ENCODE measurements at regions not wholly inside any gene's neighbourhood (a gene's known extent, or its start where the extent isn't known, plus 50 kb on each side); places are given as distances from the start of the nearest gene placed in this dataset.

DNA sequence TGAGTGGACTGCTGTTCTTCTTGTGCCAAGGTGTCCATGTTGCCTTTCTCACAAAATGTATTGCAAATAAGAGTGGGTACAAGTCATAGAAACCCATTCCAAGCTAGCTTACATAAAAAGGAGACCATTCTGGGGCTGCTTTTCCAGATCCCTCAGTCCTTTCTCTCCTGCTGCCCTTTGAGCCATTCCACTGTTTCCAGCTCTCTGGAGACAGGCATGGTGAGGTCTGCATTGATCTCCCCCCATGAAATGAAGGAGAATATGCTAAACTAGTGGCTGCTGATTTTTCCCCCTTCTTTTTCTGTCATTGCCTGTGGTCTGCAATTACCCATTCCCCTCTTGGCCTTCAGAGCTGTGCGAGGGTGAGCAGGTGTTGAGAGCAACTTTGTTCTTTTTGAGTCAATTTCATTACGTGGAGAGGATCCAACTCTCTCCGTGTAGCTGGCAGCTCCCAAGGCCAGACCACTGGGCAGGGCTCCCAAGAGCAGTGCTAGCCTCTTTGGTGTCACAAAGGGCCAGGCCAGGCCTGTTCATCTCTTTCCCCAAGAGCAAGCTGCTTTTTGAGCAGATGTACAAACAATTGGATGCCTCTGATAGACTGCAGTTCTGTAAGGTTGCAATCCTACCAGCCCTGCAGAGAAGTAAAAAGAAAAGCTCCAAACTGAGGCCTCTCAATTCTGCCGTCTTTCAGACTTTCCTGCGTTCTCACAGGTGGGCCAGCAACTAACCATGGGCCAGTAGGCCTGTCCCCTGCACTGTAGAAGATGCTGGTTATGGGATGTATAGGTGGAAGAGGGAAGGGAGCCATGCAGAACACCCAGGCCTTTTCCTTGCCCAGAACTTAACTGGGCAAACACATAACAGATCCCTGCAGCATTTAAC lies 96.1 kb upstream of the ARMC2 start:
- no peak for DNase-seq (ENCODE audit: low read depth)

DNA sequence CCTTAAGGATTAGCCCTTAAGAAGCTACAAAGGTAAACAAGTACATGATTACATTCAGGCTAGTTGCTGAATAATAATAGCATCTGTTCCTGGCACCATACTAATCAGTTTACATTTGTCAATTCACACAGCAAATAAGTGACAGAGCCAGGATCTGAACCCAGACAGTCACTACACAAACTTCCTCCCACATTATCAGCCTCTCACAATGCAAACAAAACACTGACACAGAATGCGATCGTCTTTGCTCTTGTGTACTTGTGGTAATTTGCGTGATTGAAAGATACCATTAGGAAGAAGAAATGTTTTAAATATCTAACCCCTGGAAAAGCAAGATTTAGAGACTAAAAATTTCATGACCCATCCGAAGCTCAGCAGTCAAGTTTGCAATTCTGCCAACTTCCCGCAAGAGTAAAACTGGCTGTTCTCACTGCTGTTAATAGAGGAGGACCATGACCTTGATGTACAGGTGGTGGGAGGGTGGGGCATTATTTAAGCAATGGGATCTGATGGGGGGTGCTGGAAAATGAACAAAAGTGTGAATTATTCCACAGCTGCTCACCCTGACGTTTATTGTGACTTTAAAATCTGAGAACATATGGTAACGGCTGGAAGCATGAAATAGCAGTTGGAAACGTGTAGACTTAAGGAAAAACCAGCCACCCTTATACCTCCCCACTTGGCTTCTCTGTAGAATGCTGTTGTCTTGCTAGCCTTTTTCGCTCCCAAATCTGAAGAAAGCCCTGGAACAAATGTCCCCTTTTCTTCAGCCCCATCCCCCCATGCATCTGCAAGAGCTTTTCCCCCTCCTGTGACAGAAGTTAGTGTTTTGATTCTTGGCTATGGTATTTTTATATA lies 95.3 kb upstream of the ARMC2 start:
- DNase-seq (ENCODE audit: low read depth), result no peak

DNA sequence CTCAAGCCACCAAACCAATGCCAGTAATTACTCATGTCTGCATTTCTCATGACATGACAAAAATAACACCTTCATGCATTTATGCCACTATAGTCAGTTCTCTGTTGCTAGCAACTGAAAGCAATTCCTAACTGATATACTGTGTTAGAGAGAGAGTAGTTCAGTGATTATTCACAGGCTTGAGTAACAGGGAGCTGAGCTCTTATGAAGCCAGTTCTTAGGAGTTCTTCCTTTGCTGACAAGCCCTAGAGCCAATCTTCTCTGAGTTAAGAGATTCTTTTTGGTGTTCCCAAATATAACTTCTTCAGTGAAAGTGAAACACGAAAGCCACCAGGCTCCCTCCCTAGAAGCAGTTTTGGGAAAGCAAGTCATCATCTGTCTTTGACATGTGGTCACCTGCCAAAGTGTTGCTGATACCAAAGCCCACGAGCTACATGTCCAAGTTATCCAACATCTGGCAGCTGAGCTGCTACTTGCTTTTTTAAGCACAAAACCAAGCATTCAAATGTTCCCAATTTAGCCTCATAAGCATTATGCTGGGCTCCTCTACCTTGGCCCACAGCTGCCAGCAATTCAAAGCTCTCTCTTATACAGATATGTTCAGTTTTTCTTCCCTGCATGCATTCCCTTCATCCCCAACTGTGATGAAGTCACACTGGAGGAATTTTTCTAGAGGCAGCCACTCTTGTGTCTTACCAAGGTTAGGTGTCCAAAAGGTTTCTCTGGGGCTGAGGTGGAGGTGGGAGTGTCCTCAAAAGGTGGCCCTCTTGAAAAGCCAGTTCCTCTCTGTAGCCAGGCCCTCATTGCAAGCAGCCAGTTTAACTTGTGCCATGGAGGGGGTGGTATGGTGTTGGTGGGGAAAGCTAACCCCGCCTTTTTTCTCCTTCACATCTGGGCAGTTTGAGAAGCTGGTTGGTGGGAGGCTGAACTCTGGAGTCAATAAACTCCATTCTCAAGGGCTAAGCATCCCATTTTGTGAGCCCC lies 92.7 kb upstream of the ARMC2 start:
- no peak for DNase-seq (ENCODE audit: low read depth)

DNA sequence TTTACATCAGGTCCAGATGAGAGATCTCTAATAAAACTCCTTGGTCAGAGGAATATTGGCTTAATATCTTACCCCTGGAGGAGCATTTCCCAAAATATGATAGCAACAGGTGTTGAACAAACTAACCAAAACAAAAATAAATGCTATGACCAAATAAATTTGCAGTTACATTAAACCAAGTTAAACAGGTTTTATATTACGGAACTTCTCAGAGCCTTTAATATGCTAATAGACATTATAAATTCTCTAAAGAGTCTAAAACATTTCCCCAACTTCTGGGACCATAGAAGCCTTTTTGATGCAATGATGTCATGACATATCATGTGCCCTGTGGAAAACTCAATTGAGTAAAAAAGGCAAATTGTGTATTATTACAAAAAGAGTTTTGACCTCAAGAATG lies 90.9 kb upstream of the ARMC2 start:
- no peak for DNase-seq (ENCODE audit: low read depth)

DNA sequence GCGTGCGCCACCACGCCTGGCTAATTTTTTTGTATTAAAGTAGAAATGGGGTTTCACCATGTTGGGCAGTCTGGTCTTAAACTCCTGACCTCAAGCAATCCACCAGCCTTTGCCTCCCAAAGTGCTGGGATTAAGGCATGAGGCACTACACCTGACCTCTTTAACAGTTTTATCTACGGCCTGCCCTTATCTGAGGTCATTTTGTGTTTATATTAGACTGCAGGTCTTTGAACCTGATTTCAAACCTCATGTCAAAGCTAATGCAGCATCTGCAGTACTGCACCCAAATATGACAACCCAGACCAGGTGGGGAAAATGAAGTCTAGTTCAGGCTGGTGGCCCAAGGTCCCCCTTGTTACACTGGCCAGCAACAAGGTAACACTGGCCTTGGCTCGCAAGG lies 89.3 kb upstream of the ARMC2 start:
- DNase-seq (ENCODE audit: low read depth), result no peak

DNA sequence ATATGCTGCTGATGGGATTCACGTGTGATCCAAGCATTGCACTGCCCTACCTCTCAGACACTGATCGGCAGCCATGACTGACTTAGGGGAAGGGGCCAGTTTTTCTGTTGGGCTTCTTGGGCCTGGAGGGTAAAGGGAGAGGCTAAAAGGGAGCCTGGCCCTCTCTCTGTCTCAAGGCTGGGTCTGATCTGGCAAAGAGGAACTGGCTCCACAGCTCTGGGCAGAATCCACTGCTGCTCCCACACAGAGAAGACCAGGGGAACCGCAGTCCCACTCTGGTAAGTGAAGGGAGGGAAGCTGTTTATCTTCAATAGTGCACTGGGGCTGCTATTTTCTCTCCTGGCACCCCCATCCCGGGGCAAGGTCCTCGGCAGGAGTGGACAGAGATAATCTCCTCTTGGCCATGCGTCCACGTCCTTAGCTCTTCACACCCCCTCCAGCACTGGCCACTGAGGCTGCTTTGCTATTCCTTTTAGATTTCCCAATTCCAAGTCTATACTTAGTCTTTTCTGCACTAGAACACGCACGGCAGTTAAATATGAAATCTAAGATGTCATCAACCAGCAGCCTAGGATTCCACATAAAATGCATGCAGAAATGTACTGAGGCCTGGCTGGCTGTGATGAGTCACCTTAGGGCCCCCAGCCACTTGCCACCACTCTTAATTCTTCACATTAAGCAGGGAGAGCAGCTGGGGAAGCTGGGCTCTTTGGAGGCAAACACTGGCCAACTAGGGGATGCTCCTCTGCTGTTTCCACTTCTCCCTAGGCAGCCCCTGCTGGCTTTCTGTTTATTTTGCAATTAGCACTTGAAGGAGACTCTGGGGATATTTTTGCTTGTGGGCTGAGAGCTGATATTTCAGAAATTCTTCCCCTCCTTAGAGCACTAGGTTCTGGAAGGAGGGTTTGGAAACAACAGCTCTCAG lies 87.8 kb upstream of the ARMC2 start:
- DNase-seq (ENCODE audit: low read depth), result no peak

DNA sequence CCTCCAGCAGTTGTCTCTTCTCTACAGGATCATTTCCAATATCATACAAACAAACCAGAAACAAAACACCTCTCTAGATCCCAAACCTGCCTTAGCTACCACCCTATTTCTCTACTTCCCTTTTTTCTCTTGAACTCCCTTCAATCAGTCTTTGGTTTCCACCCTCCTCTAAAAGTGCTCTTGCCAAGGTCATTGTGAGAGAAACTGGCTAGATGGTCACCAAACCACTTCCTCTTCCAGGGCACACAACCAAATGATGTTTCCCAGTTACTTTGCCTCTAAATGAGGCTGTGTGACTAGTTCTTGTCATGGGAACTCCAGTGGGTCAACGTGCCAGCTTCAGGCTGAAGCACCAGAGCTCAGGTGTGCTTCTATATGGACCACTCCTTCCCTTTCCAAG lies 85.8 kb upstream of the ARMC2 start:
- DNase-seq (ENCODE audit: low read depth), result no peak

DNA sequence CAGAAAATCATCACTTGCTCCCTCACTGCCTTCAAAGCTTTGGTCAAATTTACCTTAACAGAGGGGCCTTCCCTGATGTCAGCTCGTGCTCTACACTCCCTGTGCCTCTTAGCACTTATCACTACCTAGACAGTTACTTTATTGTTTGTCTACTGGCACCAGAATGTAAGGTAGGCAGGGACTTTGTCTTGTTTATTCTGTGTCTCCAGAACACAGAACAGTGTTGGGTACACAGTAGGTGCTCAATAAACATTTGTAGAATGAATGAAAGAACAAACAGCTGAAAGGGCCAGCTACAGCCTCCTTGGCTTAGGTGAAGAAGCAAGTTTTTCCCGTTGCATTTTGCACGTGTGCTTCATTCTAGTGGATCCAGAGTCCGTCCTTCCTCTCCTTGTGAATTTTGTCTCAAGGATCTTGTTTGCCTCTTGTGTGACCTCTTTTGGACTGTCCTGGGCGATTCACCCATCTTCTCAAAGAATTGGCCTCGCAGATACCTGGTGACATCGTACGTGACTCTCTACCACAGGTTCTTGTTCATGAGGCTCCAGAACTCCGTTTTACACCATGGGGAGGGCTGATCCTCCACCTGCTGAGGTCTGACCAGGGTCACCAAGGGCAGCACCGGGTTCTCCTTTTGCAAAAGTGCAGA lies 84.2 kb upstream of the ARMC2 start:
- no peak for DNase-seq (ENCODE audit: low read depth)

DNA sequence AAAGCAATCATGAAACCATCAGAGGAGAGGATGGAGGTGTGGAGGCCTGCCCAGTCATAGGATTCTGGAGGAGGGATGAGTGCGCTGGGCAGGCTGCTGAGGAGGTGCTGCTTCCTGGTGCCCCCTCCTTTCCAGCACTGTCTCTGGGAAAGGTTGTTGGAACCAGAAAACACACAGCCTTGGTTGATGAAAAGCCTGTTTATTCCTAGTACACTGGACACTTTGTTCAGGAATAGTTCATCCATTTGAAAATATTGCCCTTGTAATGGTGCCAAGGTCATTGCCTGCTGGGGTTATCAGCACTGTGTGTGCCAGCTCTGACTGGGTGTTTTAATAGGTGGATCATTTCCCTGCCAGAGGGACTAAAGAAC lies 83.7 kb upstream of the ARMC2 start:
- no peak for DNase-seq (ENCODE audit: low read depth)

DNA sequence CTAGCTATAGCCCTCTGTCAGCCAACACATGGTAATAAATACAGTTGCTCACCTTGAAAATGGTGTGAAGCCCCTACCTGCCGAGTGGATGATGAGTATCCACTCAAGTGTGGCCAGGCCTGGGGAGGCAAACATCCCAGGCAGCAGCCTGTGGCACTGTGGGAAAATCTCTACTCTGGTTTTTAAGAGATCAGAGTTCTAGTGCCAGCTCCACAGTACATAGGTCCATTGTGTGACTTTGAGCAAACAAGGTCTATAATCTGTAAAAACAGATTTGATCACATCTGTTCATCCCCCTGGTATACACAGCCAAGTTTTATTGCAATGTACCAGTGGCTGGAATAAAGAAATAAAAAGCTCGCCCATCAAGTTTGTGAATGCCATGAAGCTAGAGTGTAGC lies 82.7 kb upstream of the ARMC2 start:
- DNase-seq (ENCODE audit: low read depth), result no peak

DNA sequence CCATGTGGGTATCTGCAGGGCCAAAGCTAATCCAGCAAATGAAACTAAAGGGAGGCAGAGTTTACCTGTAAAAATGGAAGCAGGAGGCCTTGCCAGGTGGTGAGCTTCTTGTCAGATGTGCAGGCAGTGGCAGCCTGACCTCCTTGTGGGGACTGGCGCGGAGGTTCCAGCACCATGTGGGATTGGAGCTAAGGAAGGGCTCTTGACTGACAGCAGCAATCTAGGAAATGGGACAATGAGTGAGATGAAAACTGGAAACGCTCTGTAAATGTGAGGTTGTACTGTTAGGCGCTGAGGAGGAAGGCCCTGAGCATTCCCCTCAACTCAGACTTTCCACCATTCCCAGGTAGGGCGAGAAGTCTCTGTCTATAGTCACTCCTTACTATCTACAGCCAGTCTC lies 81.8 kb upstream of the ARMC2 start:
- no peak for DNase-seq (ENCODE audit: low read depth)

DNA sequence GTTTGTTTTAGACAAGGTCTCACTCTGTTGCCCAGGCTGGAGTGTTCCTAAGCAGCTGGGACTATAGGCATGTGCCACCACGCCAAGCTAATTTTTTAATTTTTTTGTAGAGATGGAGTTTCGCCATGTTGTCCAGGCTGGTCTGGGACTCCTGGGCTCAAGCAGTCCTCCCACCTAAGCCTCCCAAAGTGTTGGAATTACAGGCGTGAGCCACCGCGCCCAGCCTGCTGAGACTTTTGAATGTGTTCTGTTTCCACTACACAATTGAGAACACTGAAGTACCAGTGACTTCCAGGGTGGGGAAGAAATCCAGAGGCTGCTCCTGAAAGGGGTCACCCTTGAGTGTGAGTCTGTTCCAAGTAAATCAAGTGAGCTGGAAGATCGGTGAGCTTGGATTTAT lies 81.3 kb upstream of the ARMC2 start:
- no peak for DNase-seq (ENCODE audit: low read depth)

DNA sequence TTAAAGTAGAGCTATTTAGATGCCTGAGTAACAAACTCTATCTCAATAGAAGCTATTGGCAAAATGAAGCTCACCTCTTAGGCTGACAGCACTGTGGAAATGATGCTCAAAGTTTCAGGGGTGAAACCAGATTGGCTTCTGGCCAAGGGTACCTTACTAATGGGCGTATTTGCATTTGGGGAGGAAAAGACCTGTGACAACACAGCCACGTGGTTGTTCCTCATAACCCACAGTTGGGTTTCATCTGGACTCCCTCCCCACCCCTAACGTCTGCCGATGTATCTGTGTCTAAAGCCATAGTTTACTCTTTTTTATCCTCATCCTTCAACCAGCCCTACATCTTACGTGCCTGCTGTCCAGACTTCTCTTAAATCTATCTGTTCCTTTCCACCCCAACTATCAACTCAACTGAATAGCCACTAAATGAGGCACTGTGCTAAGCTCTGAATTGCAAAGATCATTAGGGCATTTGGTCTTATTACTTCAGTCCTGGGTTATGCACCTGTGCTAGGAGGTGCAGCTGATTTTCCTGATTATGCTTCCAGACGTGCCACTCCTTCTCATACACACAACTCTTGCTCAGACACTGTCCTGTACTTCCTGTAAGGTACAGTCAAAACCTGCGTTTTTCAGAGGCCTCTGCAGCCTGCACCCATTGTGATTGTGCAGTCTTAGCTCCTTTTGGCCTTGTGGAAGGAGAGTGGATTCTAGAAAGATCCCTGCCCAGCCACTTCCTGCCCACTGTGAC lies 80.6 kb upstream of the ARMC2 start:
- DNase-seq (ENCODE audit: low read depth), result no peak

DNA sequence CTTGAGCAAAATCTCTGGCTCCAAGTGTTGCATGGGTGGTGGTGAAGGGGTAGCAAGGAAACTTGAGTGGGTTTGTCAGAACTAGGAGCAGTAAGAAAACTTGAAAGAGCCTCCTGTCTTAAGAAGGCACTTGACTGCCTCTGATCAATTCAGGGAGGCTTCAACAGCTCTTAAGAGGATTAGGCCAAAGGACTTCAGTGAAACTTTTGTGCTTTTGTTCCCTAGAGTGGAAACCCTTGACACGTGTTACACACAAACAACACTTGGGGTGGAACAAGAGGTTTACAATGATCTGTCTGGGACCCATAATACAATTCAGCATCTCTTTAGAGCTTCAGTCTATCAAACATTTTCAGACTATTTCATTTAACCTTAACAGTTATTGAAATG lies 80.1 kb upstream of the ARMC2 start:
- no peak for DNase-seq (ENCODE audit: low read depth)

DNA sequence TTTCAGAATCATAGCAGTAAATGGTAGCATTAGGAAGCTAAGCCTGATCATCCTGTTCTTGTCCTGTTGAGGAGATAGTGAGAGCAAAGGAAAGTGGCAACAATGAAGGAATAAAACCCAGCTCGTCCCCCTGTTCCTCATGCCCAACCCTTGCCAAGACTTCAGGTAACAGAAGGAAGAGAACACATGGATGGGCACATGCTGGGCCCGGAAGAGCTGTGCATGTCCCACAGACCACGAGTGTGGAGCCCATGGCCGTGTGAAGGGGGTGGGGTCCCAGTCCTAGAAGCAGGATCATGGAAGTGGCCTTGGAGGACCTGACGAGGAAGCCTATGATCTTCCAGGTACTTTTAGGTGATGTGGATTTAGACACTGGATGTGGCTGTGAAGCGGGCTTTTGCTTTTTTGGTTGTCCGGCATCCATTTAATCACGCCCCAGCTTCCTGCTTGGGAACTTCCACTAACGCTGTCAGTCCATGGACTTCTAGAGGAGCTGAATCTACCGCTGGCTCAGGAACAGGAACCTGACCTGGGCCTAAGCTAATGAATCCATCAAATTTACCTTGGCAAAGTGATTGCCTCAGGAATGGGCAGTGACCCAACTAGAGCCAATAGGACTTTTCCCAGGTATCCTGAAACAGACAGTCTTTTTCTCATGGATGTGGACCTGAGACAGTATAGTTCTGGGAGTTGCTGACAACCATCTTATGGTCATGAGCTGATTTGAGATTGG lies 79.3 kb upstream of the ARMC2 start:
- no peak for DNase-seq (ENCODE audit: low read depth)

DNA sequence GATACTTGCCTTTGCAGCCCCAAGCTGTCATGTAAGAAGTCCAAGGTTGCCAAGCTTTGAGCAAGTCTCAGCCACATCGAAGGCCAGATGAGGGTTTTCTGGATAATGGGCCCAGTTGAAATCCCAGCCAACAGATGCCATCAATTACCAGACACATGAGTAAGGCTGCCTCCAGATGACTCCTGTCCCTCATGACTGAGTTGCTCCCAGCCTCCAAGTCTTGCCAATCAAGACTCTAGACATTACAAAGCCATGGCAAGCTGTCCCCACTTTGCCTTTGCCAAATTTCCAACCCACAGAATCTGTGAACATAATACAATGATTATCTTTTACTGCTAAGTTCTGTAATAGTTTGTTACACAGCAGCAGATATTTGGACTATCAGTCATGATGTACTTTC lies 76.8 kb upstream of the ARMC2 start:
- no peak for DNase-seq (ENCODE audit: low read depth)

DNA sequence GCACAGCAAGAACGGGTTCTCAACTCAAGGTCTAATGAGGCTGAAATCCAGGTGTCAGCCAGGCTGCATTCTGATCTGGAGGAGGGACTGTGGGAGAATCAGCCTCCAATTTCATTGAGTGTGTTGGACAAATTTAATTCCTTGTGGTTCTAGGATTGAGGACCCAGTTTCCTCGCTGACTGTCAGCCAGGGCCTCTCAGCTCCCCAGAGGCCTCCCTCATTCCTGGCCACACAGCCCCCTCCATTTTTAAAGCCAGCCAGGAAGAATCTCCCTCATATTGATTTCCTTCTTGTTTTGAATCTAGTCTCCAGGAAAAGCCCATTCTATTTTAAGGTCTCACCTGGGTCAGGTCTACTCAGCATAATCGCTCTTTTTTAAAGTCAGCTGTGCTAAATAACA lies 73.7 kb upstream of the ARMC2 start:
- no peak for DNase-seq (ENCODE audit: low read depth)

DNA sequence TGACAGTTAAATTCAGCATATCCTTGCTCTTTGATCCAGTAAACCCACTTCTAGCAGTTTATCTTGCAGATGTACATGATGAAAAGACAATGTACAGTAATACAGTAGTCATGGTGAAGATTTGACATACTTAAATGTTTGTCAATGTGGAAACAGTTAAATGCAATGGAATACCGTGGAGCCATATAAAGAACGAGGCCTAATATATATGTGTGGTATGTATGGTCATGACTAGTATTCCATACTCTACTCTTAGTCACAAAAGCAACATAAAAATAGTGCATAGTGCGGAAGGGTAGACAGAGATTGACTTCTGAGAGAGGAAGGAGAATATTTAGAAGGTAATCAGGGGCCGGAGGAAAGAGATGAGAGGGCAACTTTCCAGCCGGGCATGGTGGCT lies 70.7 kb upstream of the ARMC2 start:
- DNase-seq (ENCODE audit: low read depth), result no peak

All from ELR (cell line).